IPS-11a (cell line): ENCODE measurements at regions not wholly inside any gene's neighbourhood (a gene's known extent, or its start where the extent isn't known, plus 50 kb on each side); places are given as distances from the start of the nearest gene placed in this dataset.
"Not testable (repeated sequence)": the region's sequence is repeated elsewhere in the genome, so short reads cannot be mapped to it uniquely, and the experiment has no call there.

ENCODE experiments used
- H3K4me3 ChIP-seq: one replicate; pipeline ENCODE4 v1.5.1; 2013; ENCODE audit warnings: low read depth, low read length, control low read depth

GRCh38 chr14:84864548-84865271 lies 665.2 kb upstream of the FLRT2 start:
- no peak overlapping the region for H3K4me3 ChIP-seq

DNA sequence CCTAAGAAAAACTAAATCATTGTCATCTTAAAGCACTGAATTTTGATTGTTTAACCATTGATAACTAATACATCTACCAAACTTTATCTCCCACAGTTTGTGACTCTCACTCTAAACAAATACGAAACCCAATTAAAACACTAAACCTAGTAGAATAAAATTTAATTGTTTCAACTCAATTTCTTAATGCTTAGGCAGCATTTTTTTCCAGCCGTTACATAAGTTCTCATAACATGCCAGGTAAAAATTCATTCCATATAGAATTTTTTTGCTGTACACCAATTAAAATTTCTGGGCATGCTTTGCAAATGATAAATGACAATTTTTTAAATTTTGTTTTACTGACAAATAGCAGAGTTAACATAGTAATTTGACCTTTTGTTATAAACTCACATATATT lies 658.2 kb upstream of the FLRT2 start:
- no peak overlapping the region for H3K4me3 ChIP-seq

DNA sequence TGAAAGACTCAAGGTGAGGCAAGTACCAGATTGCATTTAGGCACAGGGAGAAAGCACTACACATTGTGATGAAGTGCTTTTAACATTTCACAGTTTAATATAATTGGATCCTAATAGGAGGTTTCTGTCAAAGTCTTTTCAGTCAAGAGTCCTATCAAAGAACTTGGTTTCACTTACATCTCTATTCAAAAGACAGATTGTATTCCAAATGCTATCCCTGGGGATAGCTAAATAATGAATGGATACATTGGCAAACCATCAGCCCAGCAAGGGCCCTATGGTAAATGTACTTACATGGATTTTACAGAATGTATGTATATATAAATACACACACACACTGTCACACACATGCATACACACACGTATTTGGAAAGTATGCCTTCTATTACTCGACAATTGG lies 655.5 kb upstream of the FLRT2 start:
- no peak overlapping the region for H3K4me3 ChIP-seq

- no peak overlapping the region for H3K4me3 ChIP-seq
Measured at GRCh38 chr14:84877061-84877460, 652.9 kb upstream of the FLRT2 start.

DNA sequence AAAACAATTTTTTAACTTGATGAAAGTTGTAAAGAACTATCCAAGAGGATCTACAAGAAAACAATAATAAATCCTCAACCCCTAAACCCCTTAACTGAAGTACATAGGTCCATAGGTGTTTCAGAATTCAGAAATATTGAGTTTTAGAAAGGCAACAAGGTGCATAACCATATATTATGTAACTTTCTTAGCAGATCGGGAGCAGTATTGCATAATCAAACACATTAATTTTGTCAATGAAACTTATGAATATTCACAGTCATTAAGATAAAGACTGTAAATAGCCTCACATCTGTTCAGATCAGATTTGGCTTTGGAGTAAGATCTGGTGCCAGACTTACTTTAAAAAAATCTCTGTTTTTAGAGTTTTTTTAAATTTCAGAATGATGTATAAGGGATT lies 647.1 kb upstream of the FLRT2 start:
- H3K4me3 ChIP-seq, result no peak overlapping the region

GRCh38 chr14:84885061-84885460 lies 644.9 kb upstream of the FLRT2 start:
- no peak overlapping the region for H3K4me3 ChIP-seq

DNA sequence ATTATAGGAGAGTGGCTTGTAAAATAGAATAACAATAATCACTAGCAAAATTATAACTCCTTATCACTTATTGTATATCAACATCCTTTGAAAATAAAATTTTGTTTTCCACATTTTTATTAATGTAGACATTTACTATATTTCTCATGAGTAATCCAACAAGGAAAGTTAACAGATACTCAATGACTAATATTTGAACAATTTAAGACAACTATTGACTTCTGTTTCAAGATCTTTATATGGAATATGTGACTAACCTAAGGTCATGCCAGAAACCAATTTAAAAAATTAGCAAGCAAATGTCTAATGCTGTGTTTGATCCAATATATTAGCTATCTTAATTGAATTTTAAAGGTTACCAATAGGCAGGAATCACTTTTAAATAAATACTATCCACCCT lies 638.5 kb upstream of the FLRT2 start:
- no peak overlapping the region for H3K4me3 ChIP-seq

DNA sequence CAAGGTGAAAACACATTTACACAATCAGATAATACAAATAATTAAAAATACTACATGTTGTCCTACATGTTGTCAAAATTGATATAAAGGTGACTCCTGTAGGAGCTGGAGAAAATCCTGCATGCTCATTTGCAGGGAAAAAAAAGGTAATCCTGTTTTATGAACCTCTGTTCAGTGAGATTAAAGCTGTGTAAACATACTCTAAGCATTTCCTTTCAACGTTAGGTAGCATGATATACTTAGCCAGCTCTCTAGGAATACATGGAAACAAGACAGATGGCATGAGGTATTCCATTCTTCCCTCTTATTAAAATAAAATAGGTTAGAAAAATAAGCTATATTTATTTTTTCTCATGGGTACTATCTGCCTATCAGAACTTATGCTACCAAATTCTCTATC lies 635.7 kb upstream of the FLRT2 start:
- no peak overlapping the region for H3K4me3 ChIP-seq

DNA sequence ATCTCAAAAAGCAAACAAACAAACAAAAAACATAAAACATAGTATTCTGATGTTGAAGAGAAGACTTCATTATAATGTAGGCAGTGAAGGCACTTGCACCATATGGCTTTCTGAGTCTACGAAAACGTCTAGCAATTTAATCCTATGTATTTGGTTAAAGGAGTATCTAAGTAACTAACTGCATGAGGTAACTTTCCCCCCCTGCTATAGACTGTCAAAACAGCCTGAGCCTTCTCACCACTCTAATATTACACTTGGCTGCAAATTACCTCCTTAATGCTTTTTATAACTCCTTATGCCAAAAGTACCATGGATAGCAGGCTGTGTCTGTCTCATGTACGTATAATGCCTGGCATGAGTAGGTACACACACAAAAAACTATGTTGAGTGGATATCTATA lies 607.6 kb upstream of the FLRT2 start:
- H3K4me3 ChIP-seq, result no peak overlapping the region

GRCh38 chr14:84926656-84927055 lies 603.3 kb upstream of the FLRT2 start:
- H3K4me3 ChIP-seq, result no peak overlapping the region

DNA sequence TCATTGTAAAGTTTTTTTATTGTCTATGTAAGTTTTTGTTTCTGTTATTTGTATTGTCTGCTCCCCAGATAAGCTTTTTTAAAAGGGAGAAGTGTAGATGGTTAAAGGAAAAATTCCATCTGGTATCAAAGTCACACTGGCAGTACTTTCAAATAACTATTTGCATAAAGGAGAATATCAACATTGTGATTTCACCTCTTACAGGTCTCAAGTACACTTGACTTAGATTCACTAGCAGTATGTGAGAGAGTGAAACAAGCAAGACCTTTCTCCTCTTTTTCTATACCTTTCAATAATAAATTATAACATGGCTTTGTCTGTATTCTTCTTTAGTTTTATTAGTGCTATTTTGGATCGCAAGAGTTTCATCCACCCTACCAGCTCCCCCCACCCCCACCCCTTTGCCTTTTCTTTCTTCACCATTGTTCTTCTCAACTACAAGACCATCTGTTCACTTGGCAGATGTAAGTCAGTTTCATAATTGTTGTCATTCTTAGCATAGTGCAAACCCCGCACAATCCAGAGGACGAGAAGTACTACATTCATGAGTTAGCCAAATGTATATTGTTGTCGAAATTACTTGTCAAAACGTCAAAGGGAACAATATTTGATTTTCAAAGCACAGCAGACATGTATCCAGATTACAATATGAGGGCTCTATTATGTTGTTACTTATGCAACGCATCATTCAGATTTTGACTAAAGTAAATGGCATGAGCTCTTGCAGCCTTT lies 602.7 kb upstream of the FLRT2 start:
- no peak overlapping the region for H3K4me3 ChIP-seq

DNA sequence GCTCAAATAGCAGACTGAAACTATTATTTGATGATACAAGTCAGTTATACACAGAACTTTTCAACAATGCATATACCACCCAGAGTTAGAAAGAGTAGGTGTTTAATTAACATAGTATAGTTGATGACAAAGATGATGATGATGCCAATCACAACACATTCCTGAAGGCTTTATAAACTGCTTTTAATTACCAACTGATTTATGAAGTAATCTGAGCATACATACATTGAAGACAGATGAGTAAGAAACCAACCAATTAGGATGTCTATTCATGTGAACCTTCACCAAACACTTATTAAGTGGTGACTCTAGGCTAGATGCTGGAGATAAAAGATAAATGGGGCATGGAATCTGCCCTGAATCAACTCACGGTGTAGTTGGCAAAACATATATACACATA lies 600.9 kb upstream of the FLRT2 start:
- no peak overlapping the region for H3K4me3 ChIP-seq

DNA sequence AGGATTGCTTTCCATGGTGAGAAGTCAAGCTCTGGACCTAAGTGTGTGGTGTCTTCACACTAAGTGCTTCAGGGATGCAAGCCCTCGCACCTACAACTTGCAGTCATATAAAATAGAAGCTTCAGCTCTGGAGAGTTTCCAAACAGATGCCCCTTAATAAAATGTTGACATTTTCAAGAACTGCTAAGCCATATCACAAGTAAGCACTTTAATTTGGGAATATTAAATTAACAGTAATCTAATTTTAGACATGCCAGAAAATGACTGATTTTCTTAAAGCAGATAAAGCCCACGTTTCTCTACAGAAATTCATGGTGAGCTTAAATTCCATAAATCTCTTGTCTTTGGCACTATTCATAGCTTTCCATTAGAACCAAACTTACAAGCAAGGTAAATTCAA lies 600.1 kb upstream of the FLRT2 start:
- H3K4me3 ChIP-seq, result no peak overlapping the region

DNA sequence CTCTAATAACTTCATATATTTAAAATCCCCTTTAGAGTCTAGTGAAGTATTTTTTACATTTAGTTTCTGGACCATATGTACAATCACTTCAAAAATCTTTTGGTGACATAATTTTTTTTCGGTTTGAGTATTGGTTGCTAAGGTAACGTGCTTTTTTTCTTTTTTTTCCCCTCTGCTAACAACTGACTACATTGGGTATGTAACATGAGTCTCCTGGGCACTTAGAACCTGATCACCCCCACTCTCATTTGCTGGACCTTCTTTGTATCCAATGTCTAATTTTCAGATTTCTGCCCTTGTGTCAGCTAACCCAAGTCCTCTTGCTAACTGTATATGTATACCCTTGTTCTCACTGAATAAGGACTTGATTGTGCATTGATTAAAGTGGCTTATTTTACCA lies 592.9 kb upstream of the FLRT2 start:
- H3K4me3 ChIP-seq, result no peak overlapping the region

- no peak overlapping the region for H3K4me3 ChIP-seq
Measured at GRCh38 chr14:84937449-84937848, 592.5 kb upstream of the FLRT2 start.

DNA sequence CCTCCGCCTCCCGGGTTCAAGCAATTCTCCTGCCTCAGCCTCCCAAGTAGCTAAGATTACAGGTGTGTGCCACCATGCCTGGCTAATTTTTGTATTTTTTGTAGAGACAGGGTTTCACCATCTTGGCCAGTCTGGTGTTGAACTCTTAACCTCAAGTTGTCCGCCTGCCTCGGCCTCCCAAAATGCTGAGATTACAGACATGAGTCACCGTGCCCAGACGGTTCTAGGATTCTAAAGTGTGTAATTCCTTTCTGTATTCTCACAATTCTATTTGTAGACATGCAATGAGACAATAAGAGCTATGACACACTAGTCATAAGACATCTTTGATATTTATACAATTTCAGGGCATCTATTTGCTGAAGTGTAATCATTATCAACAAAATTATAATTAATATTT lies 585.0 kb upstream of the FLRT2 start:
- not testable (repeated sequence) for H3K4me3 ChIP-seq

- no peak overlapping the region for H3K4me3 ChIP-seq
Measured at GRCh38 chr14:84959851-84960520, 570.0 kb upstream of the FLRT2 start.

DNA sequence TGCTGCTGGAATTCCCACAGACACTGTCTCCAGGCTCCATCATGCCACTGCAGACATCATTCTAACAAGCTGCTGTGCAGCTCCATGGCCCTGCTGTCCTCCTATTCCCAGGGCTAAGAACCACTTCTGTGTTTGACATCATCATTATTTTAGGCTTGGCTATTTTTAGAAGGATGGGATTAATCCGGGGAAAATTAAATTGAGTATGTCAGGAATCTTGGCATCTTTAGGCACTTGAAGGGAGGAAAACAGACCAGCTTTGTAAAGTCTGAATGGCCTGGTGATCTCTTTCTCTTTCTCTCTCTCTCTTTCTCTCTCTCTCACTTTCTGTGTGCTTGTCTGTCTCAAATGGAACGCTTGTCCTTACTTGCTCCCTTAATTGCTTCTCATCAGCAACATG lies 568.3 kb upstream of the FLRT2 start:
- H3K4me3 ChIP-seq, result no peak overlapping the region

- no peak overlapping the region for H3K4me3 ChIP-seq
Measured at GRCh38 chr14:84963518-84963917, 566.4 kb upstream of the FLRT2 start.

DNA sequence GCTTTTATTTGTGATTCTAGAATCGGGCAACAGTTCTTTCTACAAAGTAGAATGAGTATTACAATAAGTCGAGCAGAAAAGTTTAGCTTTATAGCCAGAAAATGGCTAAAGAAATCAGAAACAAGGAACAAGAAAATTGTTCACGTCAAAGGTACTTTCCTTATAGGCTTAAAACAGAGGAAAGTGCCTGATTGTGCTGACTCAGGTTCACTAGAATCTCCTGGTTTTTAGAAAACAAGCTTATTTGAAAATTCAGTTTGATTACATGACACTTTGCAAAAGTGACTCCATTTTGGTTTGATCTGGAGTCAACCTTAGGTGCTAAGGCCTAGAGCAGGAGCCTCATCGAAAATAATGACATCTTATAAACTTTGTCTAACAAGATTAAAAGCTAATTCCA lies 564.7 kb upstream of the FLRT2 start:
- H3K4me3 ChIP-seq, result no peak overlapping the region

GRCh38 chr14:84969501-84969900 lies 560.4 kb upstream of the FLRT2 start:
- no peak overlapping the region for H3K4me3 ChIP-seq

DNA sequence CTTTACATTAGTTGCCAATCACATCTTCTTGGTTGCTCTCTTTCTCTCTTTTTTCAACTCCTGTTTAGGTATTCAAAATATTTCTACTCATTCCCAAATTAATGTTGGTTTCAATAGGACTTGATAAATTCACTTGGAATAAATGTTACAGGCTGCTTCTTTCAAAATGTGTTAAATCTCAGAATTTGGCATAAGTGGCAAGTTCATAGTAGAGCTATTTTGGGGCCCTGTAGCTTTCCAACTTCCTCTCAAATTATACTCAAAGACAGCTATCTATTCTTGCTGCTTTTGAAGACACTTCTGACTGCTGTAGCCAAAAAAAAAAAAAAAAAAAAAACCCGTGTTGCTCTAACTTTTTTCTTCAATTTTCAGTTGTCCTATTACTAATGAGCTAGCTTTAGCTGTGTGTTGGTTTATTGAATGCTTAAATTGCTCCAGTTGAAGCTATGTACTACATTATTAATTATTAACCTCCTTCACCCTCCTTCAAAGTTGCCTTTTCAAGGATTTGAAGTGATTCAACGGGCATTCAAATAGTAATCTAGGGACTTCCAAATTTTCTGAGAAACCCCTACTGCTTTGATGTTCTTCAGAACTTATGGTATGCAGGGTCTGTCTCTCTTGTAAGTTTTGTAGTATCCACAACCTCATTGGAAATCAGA lies 554.6 kb upstream of the FLRT2 start:
- H3K4me3 ChIP-seq, result no peak overlapping the region
